GM21723 (cell line): ENCODE measurements at regions not wholly inside any gene's neighbourhood (a gene's known extent, or its start where the extent isn't known, plus 50 kb on each side); places are given as distances from the start of the nearest gene placed in this dataset.
"Not testable (repeated sequence)": the region's sequence is repeated elsewhere in the genome, so short reads cannot be mapped to it uniquely, and the experiment has no call there.

Experiments
- ATAC-seq: cut with Tn5 transposase; IDR thresholded peaks from one replicate; pipeline ENCODE4 v1.9.1; 2021; ENCODE audit warnings: mild to moderate bottlenecking, moderate library complexity; ENCODE audit not compliant: unreplicated experiment

DNA sequence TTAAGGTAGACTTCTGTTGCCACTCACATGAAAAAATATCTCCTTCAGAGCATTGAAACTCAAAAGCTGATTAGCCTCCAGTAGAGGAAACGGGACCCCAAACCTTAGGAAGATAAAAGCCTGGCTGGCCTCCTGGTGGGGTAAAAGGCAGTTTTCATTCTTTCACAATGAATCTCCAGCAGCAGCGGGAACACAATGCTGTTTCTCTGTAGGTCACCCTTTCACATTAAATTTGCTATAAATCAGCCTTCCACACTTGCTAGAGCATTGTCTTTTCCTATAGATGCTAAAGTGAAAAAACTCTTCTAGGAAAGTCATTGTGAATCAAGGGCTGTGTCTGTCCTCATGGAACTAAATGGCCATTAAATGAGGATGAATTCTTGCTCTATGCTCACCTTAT lies 207.3 kb upstream of the MAGEB2 start:
- no peak for ATAC-seq

DNA sequence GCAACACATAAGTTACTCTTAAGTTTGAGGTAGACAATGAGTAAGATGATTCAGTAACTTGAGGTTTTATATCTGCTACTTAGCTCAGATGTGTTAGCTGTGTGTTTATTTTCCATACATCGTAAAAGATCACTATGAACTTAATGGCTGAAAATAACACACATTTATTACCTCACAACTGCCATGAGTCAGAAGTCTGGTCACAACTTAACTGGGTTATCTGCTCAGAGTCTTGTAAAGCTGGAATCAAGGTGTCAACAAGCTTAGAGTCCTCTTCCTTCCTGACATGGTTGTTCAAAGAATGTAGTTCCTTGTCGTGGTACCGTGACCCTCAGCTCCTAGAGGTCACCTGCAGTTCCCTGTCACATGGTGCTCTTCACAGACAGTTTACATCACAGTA lies 204.9 kb upstream of the MAGEB2 start:
- ATAC-seq: no peak

DNA sequence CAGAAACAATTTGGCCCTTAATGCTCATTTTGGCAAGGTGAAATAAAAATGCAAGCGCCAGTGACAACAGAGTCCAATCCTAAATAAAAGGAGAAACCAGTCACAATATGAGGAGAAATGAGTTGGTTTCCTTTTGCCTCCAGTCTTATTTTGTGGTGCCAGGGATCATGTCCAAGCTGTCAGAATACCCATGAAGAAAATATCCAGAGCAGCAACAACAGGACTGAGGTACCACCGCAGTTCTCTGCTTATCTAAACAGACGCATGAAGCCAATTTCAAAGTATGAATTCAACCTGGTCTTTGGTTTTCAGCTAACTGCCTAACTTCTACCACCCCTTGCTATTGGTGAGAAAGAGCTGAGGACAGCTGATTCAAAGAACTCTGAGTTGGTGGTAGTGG lies 199.9 kb upstream of the MAGEB2 start:
- no peak for ATAC-seq

DNA sequence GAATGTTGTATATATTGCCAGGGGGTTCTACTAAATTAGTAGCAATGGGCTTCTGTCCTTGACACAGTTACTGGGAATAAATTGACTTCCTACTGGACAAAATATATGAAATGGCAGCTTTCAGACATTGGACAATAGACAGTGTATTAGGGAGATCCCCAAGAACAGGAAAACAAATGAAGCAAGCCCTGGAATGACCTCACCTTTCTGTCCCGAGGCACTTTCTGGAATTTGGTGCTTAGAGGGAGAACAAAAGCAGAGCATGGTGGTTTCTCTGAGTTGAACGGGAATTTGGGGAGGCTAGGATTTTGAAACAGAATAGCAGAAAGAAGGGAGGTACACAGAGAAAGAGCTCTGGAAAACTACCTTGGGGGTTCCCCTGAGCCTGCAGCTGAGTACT lies 187.7 kb upstream of the MAGEB2 start:
- no peak for ATAC-seq

DNA sequence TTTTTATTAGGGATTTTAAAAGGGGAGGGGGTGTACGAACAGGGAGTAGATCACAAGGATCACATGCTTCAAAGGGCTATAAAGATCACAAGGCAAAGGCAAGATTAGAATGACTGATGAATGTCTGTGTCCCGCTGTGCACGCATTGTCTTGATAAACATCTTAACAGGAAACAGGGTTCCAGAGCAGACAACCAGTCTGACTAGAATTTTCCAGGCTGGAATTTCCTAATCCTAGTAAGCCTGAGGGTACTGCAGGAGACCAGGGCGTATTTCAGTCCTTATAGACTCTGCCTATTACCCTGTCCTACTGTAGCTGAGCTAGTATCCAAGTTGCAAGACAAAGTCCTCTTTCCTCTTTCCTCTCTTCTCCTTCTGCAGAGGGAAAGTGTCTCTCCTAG lies 179.0 kb upstream of the MAGEB2 start:
- ATAC-seq: not testable (repeated sequence)

DNA sequence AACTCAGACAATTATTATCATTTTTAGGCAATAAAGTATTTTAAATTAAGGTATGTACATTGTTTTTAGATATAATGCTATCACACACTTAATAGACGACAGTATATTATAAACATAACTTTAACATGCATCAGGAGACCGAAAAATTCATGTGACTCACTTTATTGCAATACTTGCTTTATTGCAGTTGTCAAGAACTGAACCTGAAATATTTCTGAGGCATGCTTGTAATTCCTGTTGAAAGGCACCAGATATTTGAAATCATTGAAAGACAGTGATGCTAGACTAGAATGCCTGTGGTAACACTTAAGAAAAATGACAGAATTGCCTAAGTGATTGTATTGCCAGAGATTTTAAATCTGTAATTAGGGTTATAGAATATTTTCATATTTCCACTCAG lies 175.6 kb upstream of the MAGEB2 start:
- no peak for ATAC-seq

DNA sequence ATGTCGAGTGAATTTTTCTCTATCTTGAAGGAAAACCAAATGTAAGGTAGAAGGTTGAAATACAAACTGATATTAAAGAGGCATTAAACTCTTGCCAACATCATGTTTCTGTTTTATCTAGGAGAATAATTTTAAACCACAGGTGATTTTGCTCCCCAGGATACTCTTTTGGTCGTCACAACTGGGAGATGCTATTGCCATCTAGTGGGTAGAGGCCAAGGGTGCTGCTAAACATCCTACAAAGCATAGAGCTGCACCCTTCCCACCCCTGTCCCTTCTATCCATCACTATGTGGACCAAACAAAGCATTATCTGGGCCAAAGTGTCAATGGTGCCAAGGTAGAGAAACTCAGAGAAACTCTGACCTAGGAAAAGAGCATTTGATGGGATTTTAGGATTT lies 154.6 kb upstream of the MAGEB2 start:
- no peak for ATAC-seq

DNA sequence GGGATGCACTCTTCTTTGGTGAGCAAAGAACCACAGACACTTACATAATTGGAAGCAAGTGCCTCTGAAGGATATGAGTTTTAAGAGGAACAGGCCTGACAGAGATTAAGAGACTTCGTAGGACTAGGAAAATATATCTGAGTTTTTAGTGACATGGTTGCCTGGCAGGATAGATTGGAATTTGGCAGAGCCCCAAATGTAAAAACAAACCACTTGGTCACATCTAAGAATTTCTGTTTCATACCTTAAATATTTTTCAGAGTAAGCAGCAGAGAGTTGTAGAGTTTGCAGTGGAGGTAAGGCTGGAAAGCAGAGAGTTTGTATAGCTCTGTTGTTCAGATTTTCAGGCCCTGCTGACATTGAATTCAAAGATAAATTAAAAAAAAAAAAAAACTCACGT lies 150.1 kb upstream of the MAGEB2 start:
- ATAC-seq: no peak

DNA sequence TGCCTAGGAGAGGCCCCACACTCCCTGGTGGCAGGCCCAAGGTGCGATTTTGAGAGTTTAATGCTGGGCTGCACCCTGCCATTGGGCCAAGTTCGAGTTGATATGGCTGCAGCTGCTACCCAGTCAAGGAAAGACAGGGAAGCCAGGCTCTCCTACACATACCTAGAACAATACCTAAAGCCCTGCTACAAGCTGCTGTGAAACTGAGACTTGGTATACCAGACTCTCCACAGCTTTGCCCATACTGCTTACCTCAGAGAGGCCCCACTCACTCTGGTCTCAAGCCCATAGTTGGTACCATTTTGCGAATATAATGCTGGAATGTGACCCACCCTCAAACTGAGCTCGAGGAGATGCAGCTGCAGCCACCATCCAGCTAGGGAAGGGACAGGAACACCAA lies 147.7 kb upstream of the MAGEB2 start:
- no peak for ATAC-seq

DNA sequence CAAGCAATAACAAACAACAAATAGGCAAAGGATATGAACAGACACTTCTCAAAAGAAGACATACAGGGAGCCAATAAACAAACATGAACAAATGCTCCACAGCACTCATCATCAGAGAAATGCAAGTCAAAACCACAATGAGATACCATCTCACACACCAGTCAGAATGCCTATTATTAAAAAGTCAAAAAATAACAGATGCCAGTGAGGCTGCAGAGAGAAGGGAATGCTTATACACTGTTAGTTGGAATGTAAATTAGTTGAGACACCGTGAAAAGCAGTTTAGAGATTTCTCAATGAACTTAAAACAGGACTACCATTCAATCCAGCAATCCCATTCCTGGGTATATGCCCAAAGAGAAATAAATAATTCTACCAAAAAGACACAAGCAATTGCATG lies 129.8 kb upstream of the MAGEB2 start:
- no peak for ATAC-seq

DNA sequence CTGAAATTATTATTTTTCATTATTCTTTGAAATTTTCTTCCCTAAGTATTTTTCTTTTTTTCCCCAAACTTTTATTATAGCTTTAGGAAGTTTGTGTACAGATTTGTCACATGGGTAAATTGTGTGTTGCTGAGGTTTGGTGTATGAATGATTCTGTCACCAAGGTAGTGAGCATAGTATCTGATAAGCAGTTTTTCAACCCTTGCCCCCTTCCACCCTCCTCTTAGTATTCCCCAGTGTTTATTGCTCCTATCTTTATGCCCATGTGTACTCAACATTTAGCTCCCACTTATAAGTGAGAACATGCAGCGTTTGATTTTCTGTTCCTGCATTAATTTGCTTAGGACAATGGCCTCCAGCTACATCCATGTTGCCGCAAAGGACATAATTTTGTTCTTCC lies 103.9 kb upstream of the MAGEB2 start:
- no peak for ATAC-seq

DNA sequence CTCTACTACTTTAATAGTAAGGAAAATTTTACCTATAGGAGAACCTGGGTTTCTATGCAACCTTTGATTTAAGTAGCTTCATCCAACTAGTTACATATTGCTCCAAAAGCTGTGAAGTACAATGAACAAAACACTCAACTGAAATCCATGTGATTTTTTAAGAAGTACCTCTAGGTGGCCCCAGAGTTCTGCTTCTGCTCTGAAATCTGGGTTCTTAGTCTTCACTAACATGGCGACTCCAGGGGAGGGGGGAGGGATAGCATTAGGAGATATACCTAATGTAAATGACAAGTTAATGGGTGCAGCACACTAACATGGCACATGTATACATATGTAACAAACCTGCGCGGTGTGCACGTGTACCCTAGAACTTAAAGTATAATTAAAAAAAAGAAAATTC lies 73.4 kb upstream of the MAGEB2 start:
- ATAC-seq: peak; percentile 89

DNA sequence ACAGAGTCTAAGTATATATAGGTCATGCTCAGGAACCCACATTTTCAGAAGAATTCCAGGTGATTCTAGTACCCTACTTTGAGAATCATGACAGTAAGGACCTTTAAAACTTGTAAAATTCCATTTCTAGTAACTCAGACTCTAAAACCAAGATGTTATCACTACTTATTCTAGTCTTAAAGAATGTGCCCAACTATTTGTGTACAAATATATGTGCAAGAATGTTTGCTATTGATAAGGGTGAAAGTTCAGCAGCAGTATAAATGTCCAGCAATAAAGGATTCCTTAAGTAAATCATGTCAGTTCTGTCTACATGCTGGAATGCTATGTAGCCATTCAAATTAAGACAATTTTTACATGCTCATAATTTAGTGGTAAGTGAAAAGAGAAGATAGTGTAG lies 71.1 kb upstream of the MAGEB2 start:
- ATAC-seq: no peak

DNA sequence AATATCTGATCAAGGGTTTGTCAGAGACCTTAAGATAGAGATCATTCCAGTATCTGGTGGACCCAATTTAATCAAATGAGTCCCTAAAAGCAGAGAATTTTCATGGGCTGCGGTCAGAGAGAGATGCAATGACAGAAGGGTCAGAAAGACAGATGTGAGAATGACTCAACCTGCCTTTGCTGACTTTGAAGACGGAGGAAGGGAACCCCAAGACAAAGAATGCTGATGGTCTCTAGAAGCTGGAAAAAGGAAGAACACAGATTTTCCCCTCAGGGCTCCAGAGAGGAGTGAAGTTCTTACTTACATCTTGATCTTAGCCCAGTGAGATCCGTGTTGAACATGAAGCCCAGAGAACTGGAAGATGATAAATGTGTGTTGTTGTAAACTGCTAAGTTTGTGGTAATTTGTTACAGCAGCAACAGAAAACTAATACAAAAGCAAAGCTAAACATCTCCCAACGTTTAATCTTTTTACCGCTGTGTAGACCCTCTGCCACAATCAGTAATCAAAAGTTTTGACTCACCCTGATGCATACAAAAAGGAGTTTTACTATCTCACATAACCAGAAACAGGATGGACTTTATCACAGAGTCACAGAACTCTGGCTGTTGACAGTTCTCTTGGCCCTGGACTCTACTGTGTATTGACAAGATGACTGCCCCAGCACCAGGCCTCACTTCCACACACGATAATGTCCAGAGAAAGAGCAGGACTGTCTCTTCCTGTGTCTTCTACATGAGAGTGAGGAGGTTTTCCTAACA lies 70.2 kb upstream of the MAGEB2 start:
- ATAC-seq: no peak

DNA sequence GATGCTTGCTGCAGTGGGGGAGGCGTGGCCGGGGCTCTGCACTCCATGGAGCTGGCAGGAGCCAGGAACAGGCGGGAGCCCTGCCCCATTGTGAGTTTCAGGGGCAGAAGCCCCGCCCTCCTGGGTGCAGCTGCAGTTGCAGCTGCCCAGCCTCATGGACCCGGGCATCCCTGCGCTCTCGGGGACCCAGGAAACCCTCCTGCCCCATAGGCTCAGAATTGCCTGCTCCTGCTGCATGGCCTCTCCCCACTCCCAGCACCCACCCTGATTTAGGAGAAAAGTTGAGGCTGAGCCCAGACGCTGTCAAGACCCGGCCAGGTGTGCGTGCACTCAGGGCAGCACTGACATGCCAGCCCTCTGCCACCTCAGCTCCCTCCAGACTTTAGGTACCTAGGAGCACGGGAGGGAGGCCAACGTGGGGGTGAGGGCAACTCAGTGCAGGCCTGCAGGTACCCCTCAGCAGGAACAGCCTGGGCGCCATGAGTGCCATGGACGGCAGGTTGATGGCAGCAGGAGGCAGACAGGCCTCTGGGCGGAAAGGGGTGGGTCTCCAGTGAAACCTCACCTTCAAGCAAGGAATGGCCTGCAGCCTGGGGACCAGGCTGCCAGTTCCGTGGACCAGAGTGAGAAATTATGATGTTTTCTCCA lies 67.2 kb upstream of the MAGEB2 start:
- ATAC-seq: no peak

DNA sequence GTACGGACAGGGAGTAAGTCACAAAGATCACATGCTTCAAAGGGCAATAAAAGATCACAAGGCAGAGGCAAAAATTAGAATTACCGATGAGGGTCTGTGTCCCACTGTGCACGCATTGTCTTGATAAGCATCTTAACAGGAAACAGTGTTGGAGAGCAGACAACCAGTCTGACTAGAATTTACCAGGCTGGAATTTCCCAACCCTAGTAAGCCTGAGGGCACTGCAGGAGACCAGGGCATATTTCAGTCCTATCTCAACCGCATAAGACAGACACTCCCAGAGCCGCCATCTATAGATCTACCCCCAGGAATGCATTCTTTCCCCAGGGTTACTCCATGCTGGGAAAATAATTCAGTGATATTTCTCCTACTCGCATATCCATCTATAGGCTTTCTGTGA lies 66.2 kb upstream of the MAGEB2 start:
- ATAC-seq: not testable (repeated sequence)

DNA sequence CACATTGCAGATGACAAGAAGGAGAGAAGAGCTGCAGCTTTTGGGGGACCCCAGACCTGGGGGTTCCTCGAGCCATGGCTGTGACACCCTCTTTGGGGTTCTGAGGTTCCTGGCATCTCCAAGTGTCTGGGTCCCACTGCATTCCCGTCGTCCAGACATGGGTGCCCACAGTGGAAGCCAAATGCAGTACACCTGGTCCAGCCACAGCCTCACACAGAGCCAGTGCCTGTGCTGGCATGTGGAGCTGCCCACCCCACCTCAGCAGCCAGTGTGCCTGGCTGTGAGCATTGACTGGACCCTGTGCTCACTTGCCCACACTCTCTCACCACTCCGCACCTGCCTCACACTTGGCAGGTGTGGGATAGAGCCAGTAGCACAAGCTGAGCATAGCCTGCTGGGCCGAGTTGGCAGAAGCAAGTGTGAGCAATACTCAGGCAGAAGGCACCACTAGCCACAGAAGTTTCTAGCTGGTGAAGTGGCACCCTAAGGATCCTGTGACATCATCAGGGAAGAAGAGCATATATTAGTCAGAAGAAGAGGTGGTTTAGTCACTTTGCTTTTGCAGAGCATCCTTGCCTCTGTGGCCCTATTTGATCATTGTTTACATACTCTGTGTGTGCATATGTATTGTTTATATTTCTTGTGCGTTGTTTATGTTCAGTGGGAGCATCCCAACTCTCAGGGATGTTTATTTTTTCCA lies 65.0 kb upstream of the MAGEB2 start:
- no peak for ATAC-seq

DNA sequence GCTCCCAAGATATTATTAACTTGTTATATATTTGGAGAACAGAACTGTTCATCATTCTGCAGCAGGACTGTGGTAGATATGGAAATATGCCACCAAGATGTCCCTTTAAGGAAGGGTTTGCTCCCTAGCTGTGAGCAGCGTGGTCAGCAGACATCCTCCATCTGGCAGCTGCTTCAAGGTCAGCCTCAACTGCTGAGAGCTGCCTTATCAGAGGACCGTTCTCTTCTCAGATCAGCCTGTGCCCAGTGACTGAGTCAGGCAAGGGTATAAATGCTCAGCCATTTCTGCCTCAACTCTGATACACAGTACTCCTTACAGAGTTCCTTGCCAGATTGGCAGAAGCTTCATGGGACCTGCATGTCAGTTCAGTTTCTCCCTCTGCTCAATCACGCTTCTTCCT lies 63.4 kb upstream of the MAGEB2 start:
- no peak for ATAC-seq

DNA sequence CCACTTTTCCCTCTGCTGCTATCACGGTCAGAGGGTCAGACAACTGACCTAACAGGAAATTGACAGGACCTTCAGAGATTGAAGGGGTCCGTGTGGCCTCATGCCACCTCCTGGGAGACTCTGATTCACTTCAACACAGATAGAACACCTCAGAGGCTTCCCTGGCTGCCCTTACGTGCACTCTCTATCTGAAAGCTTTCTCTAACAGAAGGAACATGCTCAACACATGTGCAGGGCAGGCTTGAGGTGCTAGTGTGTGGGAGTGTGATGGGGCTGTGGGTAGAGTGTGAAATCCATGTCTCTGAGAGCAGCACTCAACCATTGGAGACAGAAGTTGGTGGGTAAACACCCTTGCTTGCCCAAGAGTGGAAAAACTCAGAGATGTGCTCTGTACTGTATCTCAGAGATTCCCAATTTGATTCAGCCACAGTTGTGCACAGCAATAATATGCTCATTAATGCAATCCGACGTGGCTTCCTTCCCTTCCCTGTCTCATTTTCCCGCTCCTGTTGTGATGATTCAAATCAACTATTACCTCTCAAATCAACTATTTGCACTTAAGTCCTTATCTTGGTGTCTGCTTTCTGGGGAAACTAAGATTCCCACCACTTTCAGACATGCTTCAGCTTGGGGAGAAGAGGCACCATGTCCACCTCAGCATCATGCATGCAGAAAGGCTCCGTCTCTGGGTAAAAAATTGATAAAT lies 62.0 kb upstream of the MAGEB2 start:
- ATAC-seq: no peak

DNA sequence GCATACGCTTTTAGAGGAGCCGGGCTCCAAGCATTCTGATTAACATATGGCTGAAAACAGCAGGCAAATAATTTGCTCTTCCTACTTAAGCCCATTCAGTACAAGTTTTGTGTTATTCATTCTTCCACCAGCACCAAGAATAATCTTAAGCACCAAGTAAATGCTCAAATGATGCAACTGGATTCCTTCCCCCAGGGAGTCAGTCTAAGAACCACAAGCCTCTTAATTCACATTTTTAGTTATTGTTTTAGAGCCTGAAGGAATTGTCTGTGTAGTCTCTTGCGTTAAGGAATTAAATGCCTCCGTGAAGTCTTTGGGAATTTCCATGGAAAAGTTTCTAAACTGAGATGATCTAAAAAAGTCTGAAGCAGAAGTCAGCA lies 61.5 kb upstream of the MAGEB2 start:
- ATAC-seq: no peak

DNA sequence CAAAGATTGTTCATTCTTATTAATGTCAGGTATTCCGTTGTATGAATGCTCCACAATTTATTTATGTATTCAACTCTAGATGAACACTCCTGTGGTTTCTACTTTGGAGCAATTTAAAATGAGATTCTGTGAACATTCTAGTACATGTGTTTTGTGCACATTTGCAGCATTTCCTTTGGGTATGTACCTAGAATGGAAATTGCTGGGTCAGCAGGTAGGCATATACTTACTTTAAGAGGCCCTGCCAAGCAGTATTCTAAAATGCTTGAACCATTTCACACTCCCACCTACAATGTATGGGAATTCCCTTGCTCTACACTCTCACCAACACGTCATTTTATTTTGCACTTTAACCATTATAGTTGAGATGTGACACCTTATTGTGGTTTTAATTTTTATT lies 59.4 kb upstream of the MAGEB2 start:
- ATAC-seq: no peak
